H9 (cell line): ENCODE measurements at regions not wholly inside any gene's neighbourhood (a gene's known extent, or its start where the extent isn't known, plus 50 kb on each side); places are given as distances from the start of the nearest gene placed in this dataset.

Experiments used
- DNase-seq: peaks from one replicate; pipeline ENCODE4 v3.0.0-alpha.2; 2017
- H2AFZ ChIP-seq: one replicate; pipeline ENCODE4 v1.6.1; 2013; ENCODE audit warnings: mild to moderate bottlenecking, low read length, control low read depth, moderate library complexity
- H2AK5ac ChIP-seq: 2 replicates; pipeline ENCODE4 v1.6.1; 2013; ENCODE audit warnings: low read length, control low read depth, mixed read lengths; ENCODE audit not compliant: insufficient read length
- H2BK120ac ChIP-seq: one replicate; pipeline ENCODE4 v1.6.1; 2013; ENCODE audit warnings: low read depth, mild to moderate bottlenecking, low read length, control low read depth, inconsistent platforms; ENCODE audit not compliant: poor library complexity, severe bottlenecking
- H2BK12ac ChIP-seq: 2 replicates; pipeline ENCODE4 v1.6.1; 2013; ENCODE audit warnings: low read length, control low read depth, mixed read lengths, low read depth; ENCODE audit not compliant: insufficient read length
- H2BK15ac ChIP-seq: 2 replicates; pipeline ENCODE4 v1.6.1; 2013; ENCODE audit warnings: low read depth, low read length, control low read depth
- H2BK20ac ChIP-seq: one replicate; pipeline ENCODE4 v1.6.1; 2013; ENCODE audit warnings: low read depth, mild to moderate bottlenecking, low read length, control low read depth, inconsistent platforms; ENCODE audit not compliant: poor library complexity, severe bottlenecking
- H2BK5ac ChIP-seq: 2 replicates; pipeline ENCODE4 v1.6.1; 2013; ENCODE audit warnings: low read length, control low read depth, mixed read lengths; ENCODE audit not compliant: insufficient read length
- H3K14ac ChIP-seq: 2 replicates; pipeline ENCODE4 v1.6.1; 2013; ENCODE audit warnings: low read length, control low read depth; ENCODE audit not compliant: insufficient read depth
- H3K18ac ChIP-seq: 2 replicates; pipeline ENCODE4 v1.6.1; 2013; ENCODE audit warnings: low read depth, mild to moderate bottlenecking, mixed read lengths, low read length, control low read depth; ENCODE audit not compliant: insufficient read length
- H3K23ac ChIP-seq: 2 replicates; pipeline ENCODE4 v1.6.1; 2013; ENCODE audit warnings: low read length, control low read depth, mixed read lengths, low read depth; ENCODE audit not compliant: insufficient read length
- H3K23me2 ChIP-seq: 2 replicates; pipeline ENCODE4 v1.6.1; 2013; ENCODE audit warnings: low read depth, mild to moderate bottlenecking, mixed read lengths, low read length, control low read depth; ENCODE audit not compliant: insufficient read length, poor library complexity, severe bottlenecking
- H3K27ac ChIP-seq: 2 replicates; pipeline ENCODE4 v1.5.1; 2013; ENCODE audit warnings: low read length, control low read depth, mixed read lengths, low read depth; ENCODE audit not compliant: insufficient read length
- H3K27me3 ChIP-seq: 2 replicates; pipeline ENCODE4 v1.6.1; 2013; ENCODE audit warnings: low read length, control low read depth, inconsistent platforms; ENCODE audit not compliant: insufficient read depth
- H3K4ac ChIP-seq: 2 replicates; pipeline ENCODE4 v1.6.1; 2013; ENCODE audit warnings: low read depth, mild to moderate bottlenecking, control low read depth, inconsistent platforms, low read length, moderate library complexity
- H3K4me1 ChIP-seq: 2 replicates; pipeline ENCODE4 v1.6.1; 2013; ENCODE audit warnings: low read length, control low read depth, inconsistent platforms; ENCODE audit not compliant: insufficient read depth
- H3K4me2 ChIP-seq: 2 replicates; pipeline ENCODE4 v1.6.1; 2013; ENCODE audit warnings: low read length, control low read depth, mixed read lengths; ENCODE audit not compliant: insufficient read length, insufficient read depth
- H3K56ac ChIP-seq: 2 replicates; pipeline ENCODE4 v1.6.1; 2013; ENCODE audit warnings: low read depth, mild to moderate bottlenecking, mixed read lengths, low read length, control low read depth; ENCODE audit not compliant: insufficient read length
- H3K79me1 ChIP-seq: 2 replicates; pipeline ENCODE4 v1.6.1; 2013; ENCODE audit warnings: low read depth, mild to moderate bottlenecking, moderate library complexity, low read length, control low read depth, inconsistent platforms; ENCODE audit not compliant: insufficient read depth, poor library complexity, severe bottlenecking
- H3K79me2 ChIP-seq: 2 replicates; pipeline ENCODE4 v1.6.1; 2013; ENCODE audit warnings: low read length, control low read depth, inconsistent platforms; ENCODE audit not compliant: insufficient read depth
- H3K9ac ChIP-seq: 2 replicates; pipeline ENCODE4 v1.6.1; 2013; ENCODE audit warnings: low read length, control low read depth, mixed read lengths; ENCODE audit not compliant: insufficient read length; ENCODE audit errors: extremely low read depth
- H3K9me3 ChIP-seq: one replicate; pipeline ENCODE4 v1.6.1; 2013; ENCODE audit warnings: low read depth, low read length, inconsistent platforms; ENCODE audit not compliant: control insufficient read depth
- H3T11ph ChIP-seq: one replicate; pipeline ENCODE4 v1.6.1; 2013; ENCODE audit warnings: mild to moderate bottlenecking, low read length, control low read depth, inconsistent platforms
- H4K20me1 ChIP-seq: one replicate; pipeline ENCODE4 v1.6.1; 2013; ENCODE audit not compliant: control insufficient read depth, insufficient read length, insufficient read depth
- H4K5ac ChIP-seq: 2 replicates; pipeline ENCODE4 v1.6.1; 2013; ENCODE audit warnings: low read depth, mild to moderate bottlenecking, mixed read lengths, low read length, control low read depth; ENCODE audit not compliant: insufficient read length
- H4K8ac ChIP-seq: replicated peaks from 2 replicates; pipeline ENCODE4 v1.6.1; 2013; ENCODE audit warnings: low read length, control low read depth, mixed read lengths, low read depth; ENCODE audit not compliant: insufficient read length
- H4K91ac ChIP-seq: 2 replicates; pipeline ENCODE4 v1.6.1; 2013; ENCODE audit warnings: low read depth, mild to moderate bottlenecking, moderate library complexity, mixed read lengths, low read length, control low read depth; ENCODE audit not compliant: insufficient read length
- H3K27ac Mint-ChIP-seq, 3 experiments: 2 replicates in 2 of 3; 3 replicates in 1 of 3; pipeline ENCODE4 v1.8.0; 2020 to 2021; ENCODE audit warnings: mixed read lengths in 3 of 3, mild to moderate bottlenecking in 1 of 3, moderate library complexity in 1 of 3
- H3K27me3 Mint-ChIP-seq: 2 replicates; pipeline ENCODE4 v1.8.0; 2021; ENCODE audit warnings: low read depth, mild to moderate bottlenecking, moderate library complexity, mixed read lengths
- H3K36me3 Mint-ChIP-seq, 3 experiments: 2 replicates in 2 of 3; 3 replicates in 1 of 3; pipeline ENCODE4 v1.8.0; 2020 to 2021; ENCODE audit warnings: low read depth in 3 of 3, mixed read lengths in 3 of 3; ENCODE audit not compliant: insufficient read depth in 1 of 3
- H3K4me1 Mint-ChIP-seq, 2 experiments: 2 replicates each; pipeline ENCODE4 v1.8.0; 2020; ENCODE audit warnings: mixed read lengths in 2 of 2
- H3K4me3 Mint-ChIP-seq, 2 experiments: 2 replicates in 1 of 2; 3 replicates in 1 of 2; pipeline ENCODE4 v1.8.0; 2020 to 2021; ENCODE audit warnings: mild to moderate bottlenecking in 2 of 2, mixed read lengths in 2 of 2, moderate library complexity in 1 of 2
- H3K9me3 Mint-ChIP-seq, 2 experiments: 2 replicates in 1 of 2; 3 replicates in 1 of 2; pipeline ENCODE4 v1.8.0; 2020; ENCODE audit warnings: mild to moderate bottlenecking in 2 of 2, mixed read lengths in 2 of 2, moderate library complexity in 1 of 2
- CTCF ChIP-seq: fragments of 200-600 bp; sonication (generic); conservative IDR thresholded peaks from 3 replicates; pipeline ENCODE4 v1.8.0; 2021; ENCODE audit warnings: antibody characterized with exemption, mild to moderate bottlenecking
- WGBS: extraction: QIAGEN DNeasy Blood & Tissue Kit; methylation state at CpG from one replicate; pipeline ENCODE4 v1.1.7; 2013; ENCODE audit warnings: missing lambda C conversion rate, low lambda C conversion rate, mixed read lengths; ENCODE audit not compliant: insufficient read length; ENCODE audit errors: extremely low coverage; 5-methylcytosine and 5-hydroxymethylcytosine counted together

GRCh38 chr9:96175001-96175400, 127.0 kb downstream of the HSD17B3 start:
- no peaks in the 10 kb centered on the region for H4K20me1 ChIP-seq
- H2BK20ac ChIP-seq, result no peak overlapping the region
- no peaks in the 10 kb centered on the region for H3K9me3 ChIP-seq
- no peaks in the 10 kb centered on the region for H3K27me3 ChIP-seq
- no peak overlapping the region for H2BK15ac ChIP-seq
- H3K23ac ChIP-seq, result no peak overlapping the region
- H3K36me3 Mint-ChIP-seq, result no peaks in the 10 kb centered on the region
- H3K56ac ChIP-seq, result no peak overlapping the region
- no peak overlapping the region for H3K4me2 ChIP-seq
- H3T11ph ChIP-seq, result no peak overlapping the region
- no peaks in the 10 kb centered on the region for H3K4me1 ChIP-seq
- H2BK12ac ChIP-seq, result no peak overlapping the region
- no peak overlapping the region for H3K27ac Mint-ChIP-seq
- H3K4me1 Mint-ChIP-seq, result peaks cover 8 to 18% of the 10 kb centered on the region in 2 experiments; a peak in 3 of 4 replicates
- H3K27me3 Mint-ChIP-seq, result peaks cover 9% of the 10 kb centered on the region
- H4K5ac ChIP-seq, result no peak overlapping the region
- no peak for DNase-seq
- H3K23me2 ChIP-seq, result no peaks in the 10 kb centered on the region
- H4K91ac ChIP-seq, result no peak overlapping the region
- no CpG with 5 or more reads among the region's 1 CpG for WGBS
- no peak overlapping the region for H2AK5ac ChIP-seq
- H2BK120ac ChIP-seq, result no peak overlapping the region
- no peak overlapping the region for H3K27ac ChIP-seq
- H4K8ac ChIP-seq, result no peak overlapping the region
- H3K9ac ChIP-seq, result no peak overlapping the region
- H3K14ac ChIP-seq, result no peak overlapping the region
- H3K79me1 ChIP-seq, result no peaks in the 10 kb centered on the region
- H3K79me2 ChIP-seq, result no peaks in the 10 kb centered on the region
- H3K18ac ChIP-seq, result no peak overlapping the region
- no peak overlapping the region for H2BK5ac ChIP-seq
- H2AFZ ChIP-seq, result no peak overlapping the region
- H3K9me3 Mint-ChIP-seq, result no peaks in the 10 kb centered on the region
- H3K4me3 Mint-ChIP-seq, result no peak overlapping the region
- H3K4ac ChIP-seq, result no peak overlapping the region
- no peak for TF ChIP-seq CTCF
